HL-60 (cell line): ENCODE measurements at regions not wholly inside any gene's neighbourhood (a gene's known extent, or its start where the extent isn't known, plus 50 kb on each side); places are given as distances from the start of the nearest gene placed in this dataset.

Experiments used
- TF ChIP-seq, protein P1 (sequence below): IDR thresholded peaks from one replicate; pipeline ENCODE4 v1.5.1; 2011; ENCODE audit warnings: low read length, control low read depth, inconsistent platforms; ENCODE audit not compliant: insufficient read depth
- TF ChIP-seq, protein P2 (sequence below): IDR thresholded peaks from 2 replicates; pipeline ENCODE4 v1.6.1; 2012; ENCODE audit warnings: low read depth; ENCODE audit not compliant: insufficient replicate concordance

DNA sequence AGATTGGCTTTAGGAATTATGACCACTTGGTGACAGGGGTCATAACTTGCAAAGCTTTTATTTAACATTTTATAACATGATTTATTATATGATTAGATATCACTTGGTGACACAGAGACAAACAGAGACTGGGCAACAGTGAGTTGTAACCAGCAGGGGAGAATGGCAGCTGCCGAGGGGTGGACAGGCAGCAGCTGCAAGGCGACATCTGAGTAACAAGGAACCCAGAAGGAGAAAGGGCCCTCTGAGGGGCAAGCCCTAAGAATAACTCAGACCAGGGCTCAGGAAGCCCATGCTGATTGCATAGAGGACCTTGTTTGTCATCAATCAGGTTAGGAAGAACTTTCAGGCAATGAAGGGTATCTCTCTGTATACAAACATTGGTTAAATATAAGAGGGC lies 339.9 kb upstream of the SOX11 start:
- TF ChIP-seq, protein P1, sequence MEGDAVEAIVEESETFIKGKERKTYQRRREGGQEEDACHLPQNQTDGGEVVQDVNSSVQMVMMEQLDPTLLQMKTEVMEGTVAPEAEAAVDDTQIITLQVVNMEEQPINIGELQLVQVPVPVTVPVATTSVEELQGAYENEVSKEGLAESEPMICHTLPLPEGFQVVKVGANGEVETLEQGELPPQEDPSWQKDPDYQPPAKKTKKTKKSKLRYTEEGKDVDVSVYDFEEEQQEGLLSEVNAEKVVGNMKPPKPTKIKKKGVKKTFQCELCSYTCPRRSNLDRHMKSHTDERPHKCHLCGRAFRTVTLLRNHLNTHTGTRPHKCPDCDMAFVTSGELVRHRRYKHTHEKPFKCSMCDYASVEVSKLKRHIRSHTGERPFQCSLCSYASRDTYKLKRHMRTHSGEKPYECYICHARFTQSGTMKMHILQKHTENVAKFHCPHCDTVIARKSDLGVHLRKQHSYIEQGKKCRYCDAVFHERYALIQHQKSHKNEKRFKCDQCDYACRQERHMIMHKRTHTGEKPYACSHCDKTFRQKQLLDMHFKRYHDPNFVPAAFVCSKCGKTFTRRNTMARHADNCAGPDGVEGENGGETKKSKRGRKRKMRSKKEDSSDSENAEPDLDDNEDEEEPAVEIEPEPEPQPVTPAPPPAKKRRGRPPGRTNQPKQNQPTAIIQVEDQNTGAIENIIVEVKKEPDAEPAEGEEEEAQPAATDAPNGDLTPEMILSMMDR = no peak
- TF ChIP-seq, protein P2, sequence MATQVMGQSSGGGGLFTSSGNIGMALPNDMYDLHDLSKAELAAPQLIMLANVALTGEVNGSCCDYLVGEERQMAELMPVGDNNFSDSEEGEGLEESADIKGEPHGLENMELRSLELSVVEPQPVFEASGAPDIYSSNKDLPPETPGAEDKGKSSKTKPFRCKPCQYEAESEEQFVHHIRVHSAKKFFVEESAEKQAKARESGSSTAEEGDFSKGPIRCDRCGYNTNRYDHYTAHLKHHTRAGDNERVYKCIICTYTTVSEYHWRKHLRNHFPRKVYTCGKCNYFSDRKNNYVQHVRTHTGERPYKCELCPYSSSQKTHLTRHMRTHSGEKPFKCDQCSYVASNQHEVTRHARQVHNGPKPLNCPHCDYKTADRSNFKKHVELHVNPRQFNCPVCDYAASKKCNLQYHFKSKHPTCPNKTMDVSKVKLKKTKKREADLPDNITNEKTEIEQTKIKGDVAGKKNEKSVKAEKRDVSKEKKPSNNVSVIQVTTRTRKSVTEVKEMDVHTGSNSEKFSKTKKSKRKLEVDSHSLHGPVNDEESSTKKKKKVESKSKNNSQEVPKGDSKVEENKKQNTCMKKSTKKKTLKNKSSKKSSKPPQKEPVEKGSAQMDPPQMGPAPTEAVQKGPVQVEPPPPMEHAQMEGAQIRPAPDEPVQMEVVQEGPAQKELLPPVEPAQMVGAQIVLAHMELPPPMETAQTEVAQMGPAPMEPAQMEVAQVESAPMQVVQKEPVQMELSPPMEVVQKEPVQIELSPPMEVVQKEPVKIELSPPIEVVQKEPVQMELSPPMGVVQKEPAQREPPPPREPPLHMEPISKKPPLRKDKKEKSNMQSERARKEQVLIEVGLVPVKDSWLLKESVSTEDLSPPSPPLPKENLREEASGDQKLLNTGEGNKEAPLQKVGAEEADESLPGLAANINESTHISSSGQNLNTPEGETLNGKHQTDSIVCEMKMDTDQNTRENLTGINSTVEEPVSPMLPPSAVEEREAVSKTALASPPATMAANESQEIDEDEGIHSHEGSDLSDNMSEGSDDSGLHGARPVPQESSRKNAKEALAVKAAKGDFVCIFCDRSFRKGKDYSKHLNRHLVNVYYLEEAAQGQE = no peak
